Fibroblast of peridontal ligament (primary cell): ENCODE measurements at regions not wholly inside any gene's neighbourhood (a gene's known extent, or its start where the extent isn't known, plus 50 kb on each side); places are given as distances from the start of the nearest gene placed in this dataset.

ENCODE experiments used
- DNase-seq: peaks from one replicate; pipeline ENCODE4 v3.0.0-alpha.2; 2010; ENCODE audit errors: extremely low read depth

GRCh38 chr21:35938446-35938845, 121.9 kb downstream of the SETD4 start:
- no peak for DNase-seq

GRCh38 chr21:35933466-35933865, 126.9 kb downstream of the SETD4 start:
- DNase-seq, result peak; percentile 67

- peak; percentile 61 for DNase-seq
These were observed 128.0 kb downstream of the SETD4 start for GRCh38 chr21:35932232-35932911.

GRCh38 chr21:35929901-35930300, 130.4 kb downstream of the SETD4 start:
- no peak for DNase-seq

GRCh38 chr21:35927262-35927661, 133.1 kb downstream of the SETD4 start:
- no peak for DNase-seq

GRCh38 chr21:35926003-35926740, 134.2 kb downstream of the SETD4 start:
- DNase-seq, result no peak

- no peak for DNase-seq
These were observed 134.8 kb downstream of the SETD4 start for GRCh38 chr21:35925497-35925896.

GRCh38 chr21:35924714-35925301, 135.5 kb downstream of the SETD4 start:
- DNase-seq, result peak; percentile 31

- no peak for DNase-seq
These were observed 136.4 kb downstream of the SETD4 start for GRCh38 chr21:35923971-35924370.

- DNase-seq, result no peak
These were observed 137.7 kb downstream of the SETD4 start for GRCh38 chr21:35922618-35923017.

- DNase-seq, result no peak
These were observed 138.9 kb downstream of the SETD4 start for GRCh38 chr21:35921471-35921870.

- no peak for DNase-seq
These were observed 139.9 kb downstream of the SETD4 start for GRCh38 chr21:35920436-35920835.

GRCh38 chr21:35915030-35915429, 145.3 kb downstream of the SETD4 start:
- DNase-seq, result no peak

GRCh38 chr21:35911412-35912191, 148.7 kb downstream of the SETD4 start:
- no peak for DNase-seq

- DNase-seq, result no peak
These were observed 150.7 kb downstream of the SETD4 start for GRCh38 chr21:35909456-35910223.

- DNase-seq, result no peak
These were observed 151.8 kb downstream of the SETD4 start for GRCh38 chr21:35908311-35909078.

GRCh38 chr21:35906586-35906985, 153.7 kb downstream of the SETD4 start:
- DNase-seq, result no peak

GRCh38 chr21:35905963-35906345, 154.4 kb downstream of the SETD4 start:
- no peak for DNase-seq

- no peak for DNase-seq
These were observed 155.0 kb downstream of the SETD4 start for GRCh38 chr21:35905096-35905962.

- DNase-seq, result no peak
These were observed 159.8 kb downstream of the SETD4 start for GRCh38 chr21:35900539-35900938.
